UCSD-AML1 (cell line): ENCODE measurements at regions not wholly inside any gene's neighbourhood (a gene's known extent, or its start where the extent isn't known, plus 50 kb on each side); places are given as distances from the start of the nearest gene placed in this dataset.
"Not testable (repeated sequence)": the region's sequence is repeated elsewhere in the genome, so short reads cannot be mapped to it uniquely, and the experiment has no call there.

Source experiments
- DNase-seq: peaks from one replicate; lab custom pipeline; 2025; ENCODE audit not compliant: unreplicated experiment; lab: John Stamatoyannopoulos, UW

- DNase-seq, result not testable (repeated sequence)
Observed at GRCh38 chr10:9402507-9403195, 1348.2 kb downstream of the GATA3 start.

DNA sequence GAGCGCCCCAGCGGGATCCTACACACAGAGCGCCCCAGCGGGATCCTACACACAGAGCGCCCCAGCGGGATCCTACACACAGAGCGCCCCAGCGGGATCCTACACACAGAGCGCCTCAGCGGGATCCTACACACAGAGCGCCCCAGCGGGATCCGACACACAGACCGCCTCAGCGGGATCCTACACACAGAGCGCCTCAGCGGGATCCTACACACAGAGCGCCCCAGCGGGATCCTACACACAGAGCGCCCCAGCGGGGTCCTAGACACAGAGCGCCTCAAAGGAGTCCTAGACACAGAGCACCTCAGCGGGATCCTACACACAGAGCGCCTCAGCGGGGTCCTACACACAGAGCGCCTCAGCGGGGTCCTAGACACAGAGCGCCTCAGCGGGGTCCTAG is 1352.7 kb downstream of the GATA3 start:
- not testable (repeated sequence) for DNase-seq

- DNase-seq, result no peak
Observed at GRCh38 chr10:9416331-9416730, 1361.8 kb downstream of the GATA3 start.

DNA sequence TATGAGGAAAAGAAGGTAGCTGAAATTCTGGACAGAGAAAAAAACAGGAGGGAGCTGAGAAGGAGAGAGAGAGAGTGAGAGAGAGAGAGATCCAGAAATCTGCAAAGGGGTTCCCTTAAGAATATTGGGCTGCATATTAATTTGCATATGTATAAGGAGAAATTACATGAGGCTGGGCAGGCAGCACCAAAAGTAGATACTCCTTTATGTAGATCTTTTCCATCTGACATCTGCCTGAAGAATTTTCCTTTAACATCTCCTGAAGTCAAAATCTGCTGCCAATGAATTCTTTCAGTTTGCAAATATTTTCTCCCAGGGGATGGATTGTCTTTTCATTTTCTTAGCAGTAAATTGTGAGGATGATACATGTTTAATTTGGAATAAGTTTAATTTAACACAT is 1365.3 kb downstream of the GATA3 start:
- no peak for DNase-seq

DNA sequence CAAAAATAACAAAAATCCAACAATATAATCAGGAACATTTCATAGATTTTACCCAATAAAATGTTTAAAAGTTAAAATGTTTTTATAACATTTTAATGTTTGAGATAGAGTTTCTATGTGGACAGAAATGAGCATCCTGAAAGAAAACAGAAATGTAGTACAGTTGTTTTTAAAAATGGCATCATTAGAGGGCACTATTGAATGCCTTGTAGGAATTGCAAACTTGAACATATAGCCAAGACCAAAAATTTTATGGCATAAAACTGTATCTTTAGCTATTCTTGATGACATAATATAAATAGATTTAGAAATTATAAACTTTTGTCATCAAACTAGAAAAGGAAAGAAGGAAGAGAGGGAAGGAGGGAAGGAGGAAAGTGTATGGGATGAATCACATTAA is 1372.7 kb downstream of the GATA3 start:
- no peak for DNase-seq

DNA sequence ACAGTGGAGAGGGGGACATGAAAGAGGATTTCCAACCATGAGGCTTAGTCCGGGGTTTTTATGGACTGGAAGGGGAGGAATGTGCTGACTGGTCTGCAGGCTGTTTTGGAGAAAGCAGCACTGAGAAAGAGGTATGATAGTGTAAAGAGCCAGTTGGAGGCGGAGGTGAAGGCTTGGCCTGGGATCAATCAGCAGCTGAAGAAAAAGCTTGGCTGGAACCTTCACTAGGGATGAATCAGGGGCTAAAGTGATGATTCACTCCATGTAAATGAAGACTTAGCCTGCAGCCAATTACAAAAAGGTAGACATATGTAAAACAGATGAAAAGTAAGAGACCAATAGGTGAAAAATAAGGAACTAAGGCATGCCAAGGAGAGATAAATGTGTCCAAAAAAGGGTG is 1382.6 kb downstream of the GATA3 start:
- no peak for DNase-seq

DNA sequence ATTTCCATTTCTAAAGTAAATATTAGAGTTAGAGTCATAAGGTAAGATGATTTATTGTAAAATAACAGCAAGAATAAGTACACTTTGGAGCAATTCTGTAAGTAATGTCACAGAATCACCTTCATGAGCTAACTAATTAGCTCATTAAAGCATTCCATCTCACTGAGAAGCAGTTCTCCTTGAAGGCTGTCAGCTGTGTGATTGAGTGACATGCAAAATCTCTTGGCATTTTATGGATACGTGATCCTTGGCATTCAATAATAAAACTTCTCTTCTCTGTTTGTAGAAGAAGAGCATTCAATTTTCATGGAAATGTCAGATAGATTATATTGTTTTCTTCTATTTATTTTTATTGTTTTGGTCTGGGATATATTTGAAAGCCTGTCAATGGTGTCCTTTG is 1389.3 kb downstream of the GATA3 start:
- no peak for DNase-seq

- no peak for DNase-seq
Observed at GRCh38 chr10:9449530-9449929, 1395.0 kb downstream of the GATA3 start.

DNA sequence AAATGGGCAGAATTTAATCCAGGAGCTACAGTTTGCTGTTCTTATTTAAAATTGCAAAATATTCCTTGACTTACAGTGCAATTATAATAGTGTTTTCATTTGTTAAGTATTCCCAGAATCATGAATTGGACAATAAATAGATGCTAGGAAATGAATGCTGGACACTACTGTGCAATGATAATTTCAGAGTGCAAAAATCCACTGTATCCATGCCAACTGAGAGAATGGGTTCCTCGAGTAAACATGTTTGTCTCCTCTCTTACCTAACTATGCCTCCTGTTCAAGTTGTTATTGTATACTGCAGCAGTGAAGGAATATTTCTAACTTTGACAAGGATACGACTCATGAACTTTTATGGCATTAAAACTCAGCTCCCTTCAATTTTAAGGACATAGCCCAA is 1396.3 kb downstream of the GATA3 start:
- DNase-seq, result no peak

DNA sequence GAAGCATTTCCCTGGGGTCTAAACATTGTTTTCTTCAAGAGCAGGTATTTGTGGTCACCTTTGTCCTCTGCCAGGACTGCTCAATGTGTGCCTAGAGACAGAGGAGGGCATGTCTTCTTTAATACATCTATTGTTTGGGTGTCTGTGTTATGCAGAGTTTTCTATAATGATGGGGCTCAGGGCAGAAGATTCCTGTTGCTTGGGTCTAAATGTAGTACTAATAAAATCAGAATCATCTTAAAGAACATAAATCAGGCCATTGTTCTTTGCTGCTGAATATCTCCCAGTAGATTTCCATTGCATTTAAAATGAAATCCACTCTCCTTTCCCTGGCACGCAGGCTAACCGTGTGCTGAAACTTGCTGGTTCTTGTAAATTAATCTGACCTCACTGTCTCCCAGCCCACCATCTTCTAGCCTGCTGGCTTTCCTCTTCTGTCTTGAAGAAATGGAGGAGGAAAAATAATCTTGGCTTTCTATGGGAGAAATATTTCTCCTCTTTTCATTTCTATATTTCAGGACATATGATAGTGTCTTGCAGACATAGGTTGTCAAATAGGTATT is 1396.8 kb downstream of the GATA3 start:
- DNase-seq, result no peak

DNA sequence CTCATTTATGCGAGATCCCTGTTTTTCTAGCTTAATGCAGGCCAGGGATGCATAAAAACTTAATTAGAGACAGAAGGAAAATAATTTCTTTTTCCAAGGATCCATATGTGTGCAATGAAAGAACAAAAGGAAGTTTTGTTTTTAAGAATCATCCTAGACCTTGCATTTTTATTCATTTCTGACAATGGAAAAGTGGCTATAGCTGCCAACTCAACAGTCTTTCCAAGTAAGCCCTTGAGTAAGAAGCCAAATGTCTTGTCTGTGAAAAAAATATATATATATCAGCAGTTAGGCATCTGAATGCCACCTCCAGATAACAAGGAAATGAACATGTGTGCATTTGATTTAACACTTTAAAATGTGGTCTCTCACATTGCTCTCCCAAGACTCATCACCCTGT is 1397.6 kb downstream of the GATA3 start:
- no peak for DNase-seq

- DNase-seq, result not testable (repeated sequence)
Observed at GRCh38 chr10:9453871-9454270, 1399.4 kb downstream of the GATA3 start.

GRCh38 chr10:9469663-9470205 is 1415.2 kb downstream of the GATA3 start:
- no peak for DNase-seq

- no peak for DNase-seq
Observed at GRCh38 chr10:9470581-9470980, 1416.1 kb downstream of the GATA3 start.

GRCh38 chr10:9501944-9502343 is 1447.5 kb downstream of the GATA3 start:
- no peak for DNase-seq

GRCh38 chr10:9504227-9504626 is 1449.7 kb downstream of the GATA3 start:
- no peak for DNase-seq

DNA sequence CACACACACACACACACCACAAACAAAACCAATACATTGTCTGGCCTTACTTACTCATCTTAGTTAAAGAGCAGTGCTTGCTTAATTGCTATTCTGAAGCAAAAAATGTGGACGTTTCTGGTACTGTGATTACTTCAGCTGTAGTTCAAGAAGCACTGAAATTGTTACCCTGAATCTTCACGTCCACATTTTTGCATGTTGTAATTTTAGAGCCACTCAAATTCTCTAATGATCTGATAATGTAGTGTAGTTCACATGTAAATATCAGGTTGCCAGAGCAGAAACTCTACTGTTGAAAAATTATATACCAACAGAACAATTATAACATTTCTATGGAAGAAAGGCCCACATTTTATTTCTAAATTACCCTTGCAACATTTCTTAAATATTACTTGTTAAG is 1451.1 kb downstream of the GATA3 start:
- no peak for DNase-seq

DNA sequence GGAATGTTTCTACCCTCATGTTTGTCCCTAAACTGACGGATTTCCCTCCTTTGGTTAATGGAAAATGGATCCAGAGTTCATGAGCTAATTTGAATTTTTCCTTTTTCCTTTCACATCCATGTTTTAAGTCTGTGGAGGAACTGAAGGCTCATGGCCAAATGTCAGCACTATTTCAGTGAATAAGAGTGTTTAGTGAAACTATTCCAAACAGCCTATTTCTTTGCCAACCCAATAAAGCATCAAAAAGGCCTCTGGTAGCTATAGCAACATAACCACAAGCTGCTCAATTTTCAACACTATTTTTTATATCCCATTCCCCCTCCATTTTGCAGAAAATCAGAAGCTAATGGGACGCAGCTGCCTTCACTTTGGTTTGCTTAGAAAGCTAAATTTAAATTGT is 1454.1 kb downstream of the GATA3 start:
- DNase-seq, result no peak

- DNase-seq, result no peak
Observed at GRCh38 chr10:9510626-9511025, 1456.1 kb downstream of the GATA3 start.

DNA sequence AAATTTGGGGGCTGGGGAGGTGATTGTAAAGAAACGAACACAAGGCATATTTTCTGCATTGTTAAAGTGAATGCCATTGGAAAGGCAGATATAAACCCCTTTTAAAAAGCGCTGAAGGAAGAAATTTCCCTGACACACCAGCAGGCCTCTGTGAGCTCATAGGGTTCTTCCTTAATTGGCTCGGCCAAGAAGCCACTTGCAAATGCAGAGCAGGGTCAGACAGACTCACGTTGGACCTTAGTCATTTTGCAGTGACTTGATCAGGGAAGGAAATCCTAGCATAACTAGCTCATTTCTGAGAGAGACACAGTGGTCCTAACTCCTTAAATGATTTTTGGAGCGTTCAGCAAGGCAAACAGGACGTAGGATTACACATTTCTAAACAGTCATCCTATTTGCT is 1461.4 kb downstream of the GATA3 start:
- DNase-seq, result no peak

- no peak for DNase-seq
Observed at GRCh38 chr10:9535744-9536143, 1481.3 kb downstream of the GATA3 start.

GRCh38 chr10:9545073-9545472 is 1472.6 kb upstream of the CELF2 start:
- DNase-seq, result no peak
